Panc1 (cell line): ENCODE measurements at regions not wholly inside any gene's neighbourhood (a gene's known extent, or its start where the extent isn't known, plus 50 kb on each side); places are given as distances from the start of the nearest gene placed in this dataset.

Experiments
- ATAC-seq: fragments of 200-7000 bp; cut with Tn5 transposase; 2 replicates; pipeline ENCODE4 v1.9.1; 2020; ENCODE audit warnings: mild to moderate bottlenecking, moderate library complexity
- BruUV-seq: library from RNA; stranded (reverse); fragments of 400-500 nt; replicated peaks from 2 replicates; lab custom pipeline; 2021; lab: Mats Ljungman, UMichigan
- CTCF ChIA-PET: fragments of 300-600 bp; sonication (Branson Sonifier 250); formaldehyde crosslinking; loops from one replicate; lab custom pipeline; 2022; ENCODE audit warnings: antibody characterized with exemption; lab: Charles Lee
- POLR2A ChIA-PET: fragments of 300-600 bp; sonication (Branson Sonifier 250); formaldehyde crosslinking; loops from one replicate; lab custom pipeline; 2022; ENCODE audit warnings: antibody characterized with exemption; lab: Charles Lee
- DNase-seq: peaks from one replicate; pipeline ENCODE4 v3.0.0-alpha.2; 2010; ENCODE audit warnings: low read depth, low spot score
- H3K27ac ChIP-seq: 2 replicates; pipeline ENCODE4 v1.5.1; 2011; ENCODE audit warnings: mild to moderate bottlenecking, low read length, inconsistent platforms
- H3K27me3 ChIP-seq: fragments of 200-500 bp; sonication (Bioruptor generic); 2 replicates; pipeline ENCODE4 v1.6.0; 2014; ENCODE audit warnings: low read length, inconsistent platforms; ENCODE audit not compliant: control insufficient read depth, insufficient read depth
- H3K36me3 ChIP-seq: fragments of 200-500 bp; sonication (Bioruptor generic); 2 replicates; pipeline ENCODE4 v1.5.1; 2014; ENCODE audit warnings: inconsistent platforms, mild to moderate bottlenecking, low read length, moderate library complexity; ENCODE audit not compliant: control insufficient read depth, insufficient read depth
- H3K4me1 ChIP-seq: 2 replicates; pipeline ENCODE4 v1.5.1; 2011; ENCODE audit warnings: inconsistent platforms, mild to moderate bottlenecking, low read length, moderate library complexity; ENCODE audit not compliant: control insufficient read depth, insufficient read depth
- H3K4me3 ChIP-seq, 2 experiments: 2 replicates each; pipeline ENCODE4 v1.5.1; 2011 to 2012; ENCODE audit warnings: low read depth in 2 of 2, low read length in 2 of 2, mild to moderate bottlenecking in 2 of 2, inconsistent platforms in 1 of 2, moderate library complexity in 1 of 2
- H3K9me3 ChIP-seq: fragments of 200-500 bp; sonication (Bioruptor generic); 2 replicates; pipeline ENCODE4 v1.5.1; 2014; ENCODE audit warnings: low read depth, mild to moderate bottlenecking, inconsistent platforms, low read length, moderate library complexity; ENCODE audit not compliant: control insufficient read depth, insufficient read depth
- POLR2AphosphoS5 ChIP-seq: IDR thresholded peaks from 2 replicates; pipeline ENCODE4 v1.6.1; 2012; ENCODE audit warnings: mild to moderate bottlenecking, low read depth, low read length, moderate library complexity
- REST ChIP-seq, 2 experiments: IDR thresholded peaks; 2 replicates each; pipeline ENCODE4 v1.6.1; 2011 to 2012; ENCODE audit warnings: low read depth in 2 of 2, control low read depth in 1 of 2, low read length in 1 of 2, mild to moderate bottlenecking in 1 of 2, moderate library complexity in 1 of 2; ENCODE audit not compliant: insufficient read depth in 1 of 2
- SIN3A ChIP-seq: IDR thresholded peaks from 2 replicates; pipeline ENCODE4 v1.6.1; 2012; ENCODE audit warnings: low read depth, mild to moderate bottlenecking, low read length, moderate library complexity, borderline replicate concordance; ENCODE audit not compliant: insufficient read depth
- TCF7L2 ChIP-seq: IDR thresholded peaks from 2 replicates; pipeline ENCODE4 v1.6.1; 2011; ENCODE audit warnings: mild to moderate bottlenecking, low read depth, low read length, inconsistent platforms
- in situ Hi-C: cut with HindIII; loops from 2 replicates; pipeline ENCODE4 v1.10.0; 2016; ENCODE audit warnings: low sequenced_read_pairs, low pct_unique_long_range_greater_than_20kb
- intact Hi-C: fragments of 100-400 bp; cut with micrococcal nuclease; formaldehyde crosslinking; loops from one replicate; pipeline ENCODE4 v1.10.0; 2022; ENCODE audit not compliant: unreplicated experiment
- TF ChIP-seq, protein P1 (sequence below): fragments of 450-650 bp; IDR thresholded peaks from 2 replicates; pipeline ENCODE4 v1.5.1; 2017; ENCODE audit warnings: mild to moderate bottlenecking

- no TSS peak for BruUV-seq
- CTCF ChIA-PET = no interaction called here
- POLR2A ChIA-PET = no interaction called here
- Histone ChIP-seq H3K27me3 (no peaks in the 10 kb centered on the region), H3K4me1 (no peaks in the 10 kb centered on the region), H3K4me3 (no peak overlapping the region), H3K9me3 (no peaks in the 10 kb centered on the region), H3K36me3 (no peaks in the 10 kb centered on the region), H3K27ac (no peak overlapping the region)
- DNase-seq (no peak), ATAC-seq (no peak)
- intact Hi-C loops (no loop called here), in situ Hi-C loops (no loop called here)
- TF ChIP-seq, protein P1, sequence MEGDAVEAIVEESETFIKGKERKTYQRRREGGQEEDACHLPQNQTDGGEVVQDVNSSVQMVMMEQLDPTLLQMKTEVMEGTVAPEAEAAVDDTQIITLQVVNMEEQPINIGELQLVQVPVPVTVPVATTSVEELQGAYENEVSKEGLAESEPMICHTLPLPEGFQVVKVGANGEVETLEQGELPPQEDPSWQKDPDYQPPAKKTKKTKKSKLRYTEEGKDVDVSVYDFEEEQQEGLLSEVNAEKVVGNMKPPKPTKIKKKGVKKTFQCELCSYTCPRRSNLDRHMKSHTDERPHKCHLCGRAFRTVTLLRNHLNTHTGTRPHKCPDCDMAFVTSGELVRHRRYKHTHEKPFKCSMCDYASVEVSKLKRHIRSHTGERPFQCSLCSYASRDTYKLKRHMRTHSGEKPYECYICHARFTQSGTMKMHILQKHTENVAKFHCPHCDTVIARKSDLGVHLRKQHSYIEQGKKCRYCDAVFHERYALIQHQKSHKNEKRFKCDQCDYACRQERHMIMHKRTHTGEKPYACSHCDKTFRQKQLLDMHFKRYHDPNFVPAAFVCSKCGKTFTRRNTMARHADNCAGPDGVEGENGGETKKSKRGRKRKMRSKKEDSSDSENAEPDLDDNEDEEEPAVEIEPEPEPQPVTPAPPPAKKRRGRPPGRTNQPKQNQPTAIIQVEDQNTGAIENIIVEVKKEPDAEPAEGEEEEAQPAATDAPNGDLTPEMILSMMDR = no peak
- TF ChIP-seq POLR2AphosphoS5 (no peak), REST (IDR thresholded peaks at IDR 0.05; ENCODE audit: insufficient read depth in 1 of 2, low read depth in 2 of 2, low read length in 1 of 2) (no peak), TCF7L2 (no peak), SIN3A (no peak)
These were observed 893.8 kb upstream of the POU3F3 start for GRCh38 chr2:103960129-103960513.

DNA sequence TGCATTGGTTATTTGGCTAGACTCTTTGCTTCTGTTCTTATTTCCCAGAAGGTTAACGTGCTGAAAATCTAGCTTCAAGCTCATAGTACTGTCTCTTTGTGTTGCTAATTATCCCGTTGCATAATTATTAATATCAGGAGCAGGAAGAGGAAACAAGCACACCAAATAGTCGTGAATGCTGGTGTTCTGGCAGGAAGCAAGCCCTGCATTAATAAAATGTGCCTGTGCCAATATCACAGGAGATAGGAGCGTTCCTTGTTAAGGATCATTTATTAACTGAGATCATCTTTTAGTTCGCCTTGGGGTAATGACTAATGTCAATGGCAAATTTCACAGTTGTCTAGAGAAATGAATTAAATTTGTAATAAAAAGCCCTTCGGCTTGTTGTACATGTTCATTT is 893.0 kb upstream of the POU3F3 start:
- BruUV-seq = no TSS peak
- H3K9me3 ChIP-seq = 0 out of 2 replicates have a peak, but pooled peaks cover 4% of the 10 kb centered on the region
- POLR2A ChIA-PET = no interaction called here

GRCh38 chr2:103961862-103962261 is 892.1 kb upstream of the POU3F3 start:
- Histone ChIP-seq H3K9me3 (0 out of 2 replicates have a peak, but pooled peaks cover 4% of the 10 kb centered on the region), H3K36me3 (no peaks in the 10 kb centered on the region), H3K27ac (no peak overlapping the region), H3K4me1 (no peaks in the 10 kb centered on the region), H3K4me3 (no peak overlapping the region), H3K27me3 (no peaks in the 10 kb centered on the region)
- in situ Hi-C loops (no loop called here), intact Hi-C loops (no loop called here)
- CTCF ChIA-PET = no interaction called here
- TF ChIP-seq, protein P1 = no peak
- TF ChIP-seq POLR2AphosphoS5 (no peak), SIN3A (no peak), REST (IDR thresholded peaks at IDR 0.05; ENCODE audit: insufficient read depth in 1 of 2, low read depth in 2 of 2, low read length in 1 of 2) (no peak), TCF7L2 (no peak)
- no TSS peak for BruUV-seq
- DNase-seq = no peak
- ATAC-seq = no peak
- POLR2A ChIA-PET = no interaction called here

More for the DNA sequence above, 893.0 kb upstream of the POU3F3 start:
- H3K27me3 ChIP-seq = no peaks in the 10 kb centered on the region
- DNase-seq = no peak
- TF ChIP-seq SIN3A = no peak
- no peak overlapping the region for H3K4me3 ChIP-seq
- CTCF ChIA-PET = no interaction called here
- H3K27ac ChIP-seq = no peak overlapping the region
- H3K36me3 ChIP-seq = no peaks in the 10 kb centered on the region
- no peaks in the 10 kb centered on the region for H3K4me1 ChIP-seq
- no peak for ATAC-seq
- intact Hi-C loops (no loop called here), in situ Hi-C loops (no loop called here)
